H1 (cell line): ENCODE measurements at regions not wholly inside any gene's neighbourhood (a gene's known extent, or its start where the extent isn't known, plus 50 kb on each side); places are given as distances from the start of the nearest gene placed in this dataset.

ENCODE experiments used
- BACH1 ChIP-seq: IDR thresholded peaks from 2 replicates; pipeline ENCODE4 v1.6.1; 2012; ENCODE audit warnings: low read length, improper control_type of control experiment
- BCL11A ChIP-seq, 2 experiments: IDR thresholded peaks; one replicate each; pipeline ENCODE4 v1.6.1; 2011; ENCODE audit warnings: low read depth in 2 of 2, low read length in 2 of 2, mild to moderate bottlenecking in 2 of 2
- CHD2 ChIP-seq: IDR thresholded peaks from 2 replicates; pipeline ENCODE4 v1.6.1; 2012; ENCODE audit warnings: low read length, improper control_type of control experiment
- SIRT6 ChIP-seq: IDR thresholded peaks from one replicate; pipeline ENCODE4 v1.7.1; 2012; ENCODE audit warnings: low read length, inconsistent platforms
- SRF ChIP-seq: IDR thresholded peaks from 2 replicates; pipeline ENCODE4 v1.6.1; 2011; ENCODE audit warnings: mild to moderate bottlenecking, low read depth, low read length, moderate library complexity
- TF ChIP-seq, protein P1 (sequence below): IDR thresholded peaks from 2 replicates; pipeline ENCODE4 v1.6.1; 2012; ENCODE audit warnings: inconsistent platforms

DNA sequence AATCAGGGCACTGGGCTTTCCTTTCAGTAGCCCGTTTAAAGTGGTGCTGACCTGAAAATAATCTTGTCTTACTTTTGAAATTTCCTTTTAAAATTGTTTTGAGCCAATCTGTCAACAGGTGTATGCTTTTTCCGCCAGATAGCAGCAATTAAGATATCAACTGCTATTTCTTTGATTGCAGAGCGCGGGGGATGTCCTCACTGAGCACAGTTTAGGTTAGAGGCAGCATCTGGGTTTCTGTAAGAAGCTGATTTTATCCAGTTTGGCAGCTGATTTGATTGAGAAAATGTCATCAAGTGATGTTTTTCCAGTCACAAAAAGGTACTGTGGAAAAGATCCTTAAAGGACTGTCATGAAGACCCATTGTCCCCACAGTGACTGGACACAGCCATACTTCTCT lies 371.8 kb downstream of the ADAMTS20 start (continued):
- TF ChIP-seq BACH1: no peak
- no peak for TF ChIP-seq BCL11A (IDR thresholded peaks at IDR 0.05; ENCODE audit: low read depth in 2 of 2, low read length in 2 of 2)
- no peak for TF ChIP-seq SRF
- no peak for TF ChIP-seq CHD2
- no peak for TF ChIP-seq SIRT6
- TF ChIP-seq, protein P1, sequence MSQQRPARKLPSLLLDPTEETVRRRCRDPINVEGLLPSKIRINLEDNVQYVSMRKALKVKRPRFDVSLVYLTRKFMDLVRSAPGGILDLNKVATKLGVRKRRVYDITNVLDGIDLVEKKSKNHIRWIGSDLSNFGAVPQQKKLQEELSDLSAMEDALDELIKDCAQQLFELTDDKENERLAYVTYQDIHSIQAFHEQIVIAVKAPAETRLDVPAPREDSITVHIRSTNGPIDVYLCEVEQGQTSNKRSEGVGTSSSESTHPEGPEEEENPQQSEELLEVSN: no peak
- TF ChIP-seq, all 59 proteins: peak for 0
